GM20000 (cell line): ENCODE measurements at regions not wholly inside any gene's neighbourhood (a gene's known extent, or its start where the extent isn't known, plus 50 kb on each side); places are given as distances from the start of the nearest gene placed in this dataset.

Experiments used
- DNase-seq: peaks from one replicate; pipeline ENCODE4 v3.0.0; 2012; ENCODE audit warnings: low spot score
- TF ChIP-seq, protein P1 (sequence below): IDR thresholded peaks from 2 replicates; pipeline ENCODE4 v1.5.1; 2012; ENCODE audit warnings: mild to moderate bottlenecking, control low read depth; ENCODE audit errors: extremely low read depth, missing control alignments

DNA sequence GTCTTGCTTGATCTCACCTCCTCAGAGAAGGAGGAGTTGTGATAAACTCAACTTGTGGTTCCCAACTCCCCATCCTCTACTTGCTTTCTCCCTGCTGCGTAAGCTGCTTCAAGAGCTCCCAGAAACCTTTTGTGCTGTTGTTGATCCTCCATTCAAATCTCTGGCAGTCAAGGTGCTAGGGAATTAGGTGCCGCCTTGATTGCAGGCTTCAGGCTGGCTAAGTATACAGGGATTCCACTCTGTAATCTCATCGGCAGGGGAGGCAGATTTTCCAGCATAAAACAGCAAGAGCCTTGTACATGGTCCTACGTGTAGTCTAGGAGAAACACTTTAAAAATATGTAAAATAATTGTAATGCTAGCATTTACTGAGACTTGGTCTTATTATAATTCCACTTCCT lies 116.2 kb upstream of the DDX18 start:
- no peak for DNase-seq
- TF ChIP-seq, protein P1, sequence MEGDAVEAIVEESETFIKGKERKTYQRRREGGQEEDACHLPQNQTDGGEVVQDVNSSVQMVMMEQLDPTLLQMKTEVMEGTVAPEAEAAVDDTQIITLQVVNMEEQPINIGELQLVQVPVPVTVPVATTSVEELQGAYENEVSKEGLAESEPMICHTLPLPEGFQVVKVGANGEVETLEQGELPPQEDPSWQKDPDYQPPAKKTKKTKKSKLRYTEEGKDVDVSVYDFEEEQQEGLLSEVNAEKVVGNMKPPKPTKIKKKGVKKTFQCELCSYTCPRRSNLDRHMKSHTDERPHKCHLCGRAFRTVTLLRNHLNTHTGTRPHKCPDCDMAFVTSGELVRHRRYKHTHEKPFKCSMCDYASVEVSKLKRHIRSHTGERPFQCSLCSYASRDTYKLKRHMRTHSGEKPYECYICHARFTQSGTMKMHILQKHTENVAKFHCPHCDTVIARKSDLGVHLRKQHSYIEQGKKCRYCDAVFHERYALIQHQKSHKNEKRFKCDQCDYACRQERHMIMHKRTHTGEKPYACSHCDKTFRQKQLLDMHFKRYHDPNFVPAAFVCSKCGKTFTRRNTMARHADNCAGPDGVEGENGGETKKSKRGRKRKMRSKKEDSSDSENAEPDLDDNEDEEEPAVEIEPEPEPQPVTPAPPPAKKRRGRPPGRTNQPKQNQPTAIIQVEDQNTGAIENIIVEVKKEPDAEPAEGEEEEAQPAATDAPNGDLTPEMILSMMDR, result no peak

DNA sequence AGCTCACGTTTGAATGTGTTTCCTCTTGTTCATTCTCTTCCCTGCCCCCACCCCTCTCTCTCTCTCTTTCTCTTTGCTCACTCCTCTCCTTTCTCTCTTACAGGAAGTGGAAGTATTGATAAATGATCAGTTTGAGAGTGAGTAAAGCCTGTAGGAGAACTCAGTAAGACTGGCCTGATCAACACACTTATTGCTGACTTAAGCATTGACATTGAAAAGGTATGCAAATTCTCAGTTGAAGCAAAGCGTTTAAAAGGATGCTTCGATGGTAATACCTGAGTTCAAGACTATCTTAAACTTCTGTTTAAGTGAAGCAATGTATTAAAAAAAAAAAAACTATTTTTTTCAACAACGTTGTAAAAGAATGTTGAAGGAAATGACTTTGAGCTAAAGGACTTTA lies 115.7 kb upstream of the DDX18 start:
- TF ChIP-seq, protein P1, result no peak
- no peak for DNase-seq

DNA sequence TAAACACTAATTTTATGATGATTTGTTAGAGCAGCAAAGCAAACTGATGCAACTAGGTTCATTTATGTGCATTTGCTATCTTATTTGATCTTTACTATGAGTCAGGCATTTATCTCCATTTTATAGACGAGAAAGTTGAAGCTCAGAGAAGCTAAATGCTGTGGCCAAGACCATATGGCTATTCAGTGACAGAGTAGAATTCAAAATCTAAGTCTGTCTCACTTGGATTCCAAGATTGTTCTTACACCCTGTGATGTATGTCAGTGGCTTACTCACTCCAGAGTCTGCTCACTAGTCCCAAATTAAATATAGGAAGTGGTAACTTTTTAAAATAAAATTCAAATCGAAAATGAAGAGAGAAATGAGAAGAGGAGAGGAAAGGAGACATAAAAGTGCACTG lies 114.0 kb upstream of the DDX18 start:
- DNase-seq, result no peak
- TF ChIP-seq, protein P1, result no peak

DNA sequence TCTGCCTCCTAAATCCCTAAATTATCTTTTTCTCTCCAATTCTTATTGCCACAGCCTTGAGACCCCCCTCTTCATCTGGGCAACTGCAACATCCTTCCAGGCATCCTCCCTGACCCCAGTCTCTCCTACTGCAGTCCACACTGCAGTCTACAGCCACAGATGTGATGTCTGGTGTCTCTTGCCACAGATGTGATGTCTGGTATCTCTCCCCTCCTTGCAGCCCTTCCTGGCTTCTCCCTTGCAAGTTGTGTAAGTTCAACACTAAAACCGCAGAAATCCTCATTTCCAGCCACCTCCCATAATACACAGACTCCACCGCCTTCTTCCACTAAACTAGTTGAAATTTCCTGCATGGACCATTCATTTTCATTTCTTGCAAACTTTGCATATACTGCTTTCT lies 113.1 kb upstream of the DDX18 start:
- TF ChIP-seq, protein P1, result no peak
- DNase-seq, result no peak

DNA sequence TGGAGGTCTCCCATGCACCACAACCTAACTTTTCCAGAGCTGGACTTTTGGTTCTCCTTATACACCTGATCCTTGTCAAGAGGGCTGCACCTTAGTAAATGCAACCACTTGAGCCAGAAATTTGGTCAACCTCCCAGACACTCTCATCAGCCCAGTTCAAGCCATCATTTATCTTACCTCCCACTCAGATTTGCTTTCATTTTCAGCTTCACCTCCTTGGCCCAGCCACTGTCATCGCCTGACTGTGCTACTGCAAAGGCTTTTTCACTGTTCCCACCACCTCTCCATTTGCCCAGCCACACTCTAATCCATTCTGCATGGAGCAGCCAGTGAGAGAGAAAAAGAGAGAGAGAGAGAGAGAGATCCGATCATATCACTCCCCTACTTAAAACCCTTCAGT lies 112.4 kb upstream of the DDX18 start:
- TF ChIP-seq, protein P1, result no peak
- DNase-seq, result no peak

DNA sequence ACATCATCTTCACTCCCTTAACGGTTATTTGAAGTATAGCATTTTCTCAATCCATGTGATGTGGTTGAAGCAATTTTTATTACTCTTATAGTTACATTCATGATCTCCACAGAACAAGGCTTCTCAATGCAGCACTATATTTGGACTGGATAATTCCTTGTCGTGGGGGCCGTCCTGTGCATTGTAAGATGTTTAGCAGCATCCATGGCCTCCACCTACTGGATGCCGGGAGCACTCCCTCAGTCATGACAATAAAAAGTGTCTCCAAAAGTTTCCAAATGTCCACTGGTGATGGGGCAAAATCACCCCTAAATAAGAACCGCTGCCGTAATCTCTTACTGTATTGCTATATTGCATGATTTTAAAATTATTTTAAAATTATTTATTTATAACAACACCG lies 110.6 kb upstream of the DDX18 start:
- DNase-seq, result no peak

DNA sequence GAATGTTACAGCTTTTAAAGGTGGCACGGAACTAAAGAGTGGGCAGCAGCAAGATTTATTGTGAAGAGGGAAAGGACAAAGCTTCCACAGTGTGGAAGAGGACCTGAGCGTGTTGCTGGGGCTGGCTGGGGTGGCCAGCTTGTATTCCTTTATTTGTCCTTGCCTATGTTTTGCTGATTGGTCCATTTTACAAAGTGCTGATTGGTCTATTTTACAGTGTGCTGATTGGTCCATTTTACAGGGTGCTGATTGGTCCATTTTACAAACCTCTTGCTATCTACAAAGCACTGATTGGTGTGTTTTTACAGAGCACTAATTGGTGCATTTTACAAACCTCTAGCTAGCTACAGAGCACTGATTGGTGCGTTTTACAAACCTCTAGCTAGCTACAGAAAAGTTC lies 109.7 kb upstream of the DDX18 start:
- TF ChIP-seq, protein P1, result no peak
- no peak for DNase-seq

More for the DNA sequence above, 110.6 kb upstream of the DDX18 start:
- TF ChIP-seq, protein P1, result no peak
